Subcutaneous abdominal adipose tissue (tissue), 5 donors: ENCODE measurements at regions not wholly inside any gene's neighbourhood (a gene's known extent, or its start where the extent isn't known, plus 50 kb on each side); places are given as distances from the start of the nearest gene placed in this dataset.
"Not testable (repeated sequence)": the region's sequence is repeated elsewhere in the genome, so short reads cannot be mapped to it uniquely, and the experiment has no call there.

Source experiments
- H3K27ac ChIP-seq: one replicate; pipeline ENCODE4 v1.7.0; 2013; ENCODE audit warnings: low read depth, mild to moderate bottlenecking, inconsistent platforms, low read length, moderate library complexity
- H3K27me3 ChIP-seq, 5 donors: one replicate each; pipeline ENCODE4 v1.7.0; 2013; ENCODE audit warnings: low read length in 5 of 5, inconsistent platforms in 1 of 5; ENCODE audit not compliant: control insufficient read depth in 5 of 5, insufficient read depth in 4 of 5
- H3K36me3 ChIP-seq, 5 donors: one replicate each; pipeline ENCODE4 v1.7.0; 2013; ENCODE audit warnings: low read length in 5 of 5; ENCODE audit not compliant: control insufficient read depth in 5 of 5, insufficient read depth in 5 of 5
- H3K4me1 ChIP-seq, 5 donors: one replicate each; pipeline ENCODE4 v1.7.0; 2013; ENCODE audit warnings: low read length in 5 of 5, mild to moderate bottlenecking in 3 of 5, moderate library complexity in 1 of 5; ENCODE audit not compliant: control insufficient read depth in 5 of 5, insufficient read depth in 5 of 5
- H3K4me3 ChIP-seq, 5 donors: one replicate each; pipeline ENCODE4 v1.7.0; 2013; ENCODE audit warnings: low read length in 5 of 5, low read depth in 1 of 5
- H3K9ac ChIP-seq, 5 donors: one replicate each; pipeline ENCODE4 v1.7.0; 2013; ENCODE audit warnings: low read length in 5 of 5, mild to moderate bottlenecking in 4 of 5, moderate library complexity in 3 of 5
- H3K9me3 ChIP-seq, 5 donors: one replicate each; pipeline ENCODE4 v1.7.0; 2013; ENCODE audit warnings: low read length in 5 of 5; ENCODE audit not compliant: control insufficient read depth in 5 of 5
- donor health status: healthy.
- donor health status: healthy.
- donor health status: healthy.
- donor health status: healthy.
- donor health status: healthy.

DNA sequence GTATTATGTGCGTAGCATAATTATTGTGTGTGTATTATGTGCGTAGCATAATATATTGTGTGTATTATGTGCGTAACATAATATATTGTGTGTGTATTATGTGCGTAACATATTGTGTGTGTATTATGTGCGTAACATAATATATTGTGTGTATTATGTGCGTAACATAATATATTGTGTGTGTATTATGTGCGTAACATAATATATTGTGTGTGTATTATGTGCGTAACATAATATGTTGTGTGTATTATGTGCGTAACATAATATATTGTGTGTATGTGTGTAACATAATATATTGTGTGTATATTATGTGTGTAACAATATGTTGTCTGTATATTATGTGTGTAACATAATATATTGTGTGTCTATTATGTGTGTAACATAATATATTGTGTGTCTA, 50.1 kb upstream of the ATP5PO start:
- not testable (repeated sequence) for H3K9me3 ChIP-seq, H3K27ac ChIP-seq, H3K27me3 ChIP-seq, H3K36me3 ChIP-seq, H3K4me3 ChIP-seq, H3K9ac ChIP-seq
- H3K4me1 ChIP-seq = peaks cover 0 to 30% (median 9%) of the 10 kb centered on the region in 5 donors
